Epidermal melanocyte (primary cell): ENCODE measurements at regions not wholly inside any gene's neighbourhood (a gene's known extent, or its start where the extent isn't known, plus 50 kb on each side); places are given as distances from the start of the nearest gene placed in this dataset.

Experiments
- DNase-seq: peaks from one replicate; pipeline ENCODE4 v3.0.0; 2011; ENCODE audit warnings: low spot score; ENCODE audit not compliant: insufficient read length

DNA sequence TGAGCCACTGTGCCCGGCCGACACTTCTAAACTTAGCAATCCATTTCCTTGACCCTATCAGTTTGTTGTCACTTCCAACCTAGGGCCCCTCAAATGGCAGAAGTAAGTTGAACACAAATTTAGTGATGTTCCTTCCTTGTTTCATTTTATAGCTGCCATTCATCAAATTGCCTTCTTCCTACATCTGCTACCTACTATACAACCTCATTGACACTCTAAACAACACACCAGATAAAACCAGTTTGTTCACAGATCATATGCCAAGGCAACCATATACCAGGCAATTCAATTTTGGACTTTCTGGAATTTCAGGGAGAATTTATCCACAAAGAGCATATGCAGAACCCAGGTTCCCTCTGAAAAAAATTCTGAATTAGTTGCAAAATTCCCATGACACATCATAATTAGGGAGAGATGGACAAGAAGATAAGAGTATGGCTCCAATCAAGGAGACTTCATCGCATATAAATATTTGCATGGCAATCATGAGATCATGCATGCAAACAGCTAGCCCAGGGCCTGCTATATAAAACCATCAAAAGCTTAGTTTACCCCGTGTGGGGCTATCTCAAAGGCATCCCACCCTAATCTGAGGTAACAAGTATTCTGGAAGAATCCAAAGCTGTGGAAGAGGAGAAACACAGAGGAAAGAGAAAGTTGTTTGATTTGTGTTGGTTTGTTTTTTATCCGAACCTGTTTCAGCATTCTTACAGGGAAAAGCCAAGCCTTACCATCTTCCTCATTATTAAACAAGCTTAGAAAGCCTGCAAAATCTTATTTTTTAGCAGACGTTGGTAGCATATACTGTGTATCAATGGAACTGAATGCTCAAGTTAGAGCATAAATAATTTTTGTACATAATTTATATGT, 132.8 kb upstream of the TNFAIP3 start:
- DNase-seq: no peak

DNA sequence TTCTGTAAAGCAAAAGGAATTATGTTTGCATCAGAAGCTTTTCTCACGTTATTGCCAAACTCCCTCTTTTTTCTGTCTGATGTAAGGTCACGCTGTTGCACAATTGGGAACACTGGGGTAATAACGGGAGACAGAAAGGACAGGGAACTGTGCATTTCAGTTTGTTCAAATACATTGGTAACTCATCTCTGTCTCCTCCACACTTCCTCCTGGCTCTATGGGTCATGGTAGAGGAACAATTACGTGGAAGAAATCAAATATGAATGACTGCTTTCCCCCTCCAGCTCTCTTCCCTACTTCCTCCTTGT, 132.2 kb upstream of the TNFAIP3 start:
- no peak for DNase-seq

DNA sequence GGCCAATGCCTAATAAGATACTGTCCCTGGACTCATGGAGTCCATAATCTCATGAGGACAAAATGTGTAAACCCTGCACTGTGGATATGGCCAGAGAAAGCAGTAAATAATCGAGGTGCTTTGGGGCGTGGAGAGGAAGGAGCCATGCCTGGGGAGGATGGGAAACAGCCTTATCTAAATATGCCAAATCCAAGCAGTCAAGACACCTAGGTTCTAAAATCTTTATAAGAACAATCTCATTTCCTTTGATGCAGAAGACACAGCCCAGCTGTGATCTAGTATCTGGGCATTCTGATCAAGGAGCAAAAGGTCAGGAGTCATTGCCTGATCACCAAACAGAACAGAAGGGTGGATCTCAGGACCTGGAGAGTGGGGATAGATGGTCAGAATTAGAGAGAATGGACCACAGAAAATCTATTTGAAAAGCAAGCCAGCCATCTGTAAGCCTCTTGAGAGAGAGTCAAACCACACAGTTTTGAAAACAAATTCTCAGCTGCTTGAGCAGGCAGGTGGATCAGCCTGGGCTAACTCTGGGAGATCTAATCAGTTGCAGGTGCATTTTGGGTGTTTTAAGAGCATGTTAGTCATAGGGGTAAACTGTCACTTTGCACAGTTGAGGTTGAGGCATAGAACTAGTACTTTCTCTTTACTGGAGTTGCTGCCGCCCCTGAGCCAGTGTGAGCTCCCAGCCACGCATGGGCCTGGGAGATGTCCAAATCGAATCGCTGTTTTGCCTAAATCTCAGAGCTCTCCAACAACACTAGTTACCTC, 130.8 kb upstream of the TNFAIP3 start:
- no peak for DNase-seq

DNA sequence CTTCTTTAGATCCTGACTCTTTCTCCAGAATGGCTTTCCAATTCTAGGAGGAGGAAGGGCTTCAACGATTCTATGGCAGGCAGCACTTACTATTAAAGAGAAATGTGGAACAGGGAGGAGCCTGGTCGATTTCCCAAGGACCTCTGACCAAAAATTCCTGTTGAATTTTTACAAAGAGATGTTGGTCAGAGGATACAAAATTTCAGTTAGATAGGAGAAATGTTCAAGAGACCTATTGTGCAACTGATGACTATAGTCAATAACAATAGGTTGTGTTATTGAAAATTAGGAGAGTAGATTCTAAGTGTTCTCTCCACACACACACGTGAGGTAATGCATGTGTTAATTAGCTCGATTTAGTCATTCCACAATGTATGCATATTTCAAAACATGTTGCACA, 130.1 kb upstream of the TNFAIP3 start:
- DNase-seq: no peak

DNA sequence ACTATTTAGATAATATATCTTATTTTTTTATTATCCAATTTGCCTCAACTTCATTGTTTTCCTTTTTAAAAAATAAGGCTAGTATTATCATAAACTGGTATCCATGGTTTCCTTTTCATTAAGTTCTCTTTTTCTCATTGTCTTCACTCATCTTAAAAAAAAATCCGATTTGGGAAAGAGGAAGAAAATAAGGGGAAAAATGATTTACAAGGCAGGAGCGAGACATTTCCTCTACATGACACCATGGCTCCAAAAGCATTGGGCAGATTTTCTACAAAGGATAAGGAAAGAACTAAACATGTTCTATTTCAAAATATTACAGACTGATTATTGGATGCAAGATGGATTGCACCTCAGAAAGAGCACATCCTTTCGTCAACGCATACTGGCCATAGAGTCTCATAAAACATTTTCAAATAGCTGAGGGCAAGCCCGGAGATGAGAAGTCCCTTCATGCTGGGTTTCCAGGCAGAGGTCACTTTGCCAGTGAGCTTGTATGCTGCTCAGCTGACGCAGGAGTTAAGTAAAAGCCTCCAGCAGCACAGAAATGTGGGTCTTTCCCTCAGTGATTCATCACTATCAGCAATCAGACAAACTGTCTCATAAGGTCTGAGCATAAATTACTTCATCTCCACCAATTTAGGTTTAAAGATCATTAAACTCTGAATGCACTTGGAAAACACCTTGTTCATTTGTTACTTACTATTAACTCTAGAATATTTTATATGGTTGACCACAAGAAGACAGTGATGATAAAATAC, 129.0 kb upstream of the TNFAIP3 start:
- DNase-seq: no peak

DNA sequence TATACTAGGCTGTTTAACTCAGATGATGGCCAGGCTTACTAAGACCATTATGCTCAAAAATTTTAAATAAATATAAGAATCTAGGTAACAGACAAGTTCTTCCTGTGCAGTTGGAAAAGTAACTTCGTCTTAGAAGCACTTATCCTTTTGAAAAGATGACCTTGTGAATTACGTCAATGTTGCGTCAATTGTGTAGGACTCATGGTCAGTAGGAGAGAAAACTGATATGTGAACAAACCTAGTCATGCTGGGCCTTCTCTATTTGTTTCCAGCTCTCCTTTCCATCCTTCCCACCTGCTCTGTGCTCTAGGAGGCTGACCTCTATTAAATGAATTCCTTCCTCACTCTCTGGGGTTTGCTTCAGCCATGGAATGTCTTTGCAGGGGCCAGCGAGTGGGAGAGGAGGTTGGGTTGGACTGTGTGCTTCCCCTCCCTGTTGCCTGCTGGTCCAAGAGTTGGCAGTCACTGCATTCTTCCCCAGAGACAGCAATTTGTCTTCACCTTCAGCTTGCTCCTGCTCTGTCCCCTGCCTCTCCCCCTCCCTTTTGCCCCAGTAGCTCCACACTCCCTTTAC, 128.0 kb upstream of the TNFAIP3 start:
- no peak for DNase-seq

DNA sequence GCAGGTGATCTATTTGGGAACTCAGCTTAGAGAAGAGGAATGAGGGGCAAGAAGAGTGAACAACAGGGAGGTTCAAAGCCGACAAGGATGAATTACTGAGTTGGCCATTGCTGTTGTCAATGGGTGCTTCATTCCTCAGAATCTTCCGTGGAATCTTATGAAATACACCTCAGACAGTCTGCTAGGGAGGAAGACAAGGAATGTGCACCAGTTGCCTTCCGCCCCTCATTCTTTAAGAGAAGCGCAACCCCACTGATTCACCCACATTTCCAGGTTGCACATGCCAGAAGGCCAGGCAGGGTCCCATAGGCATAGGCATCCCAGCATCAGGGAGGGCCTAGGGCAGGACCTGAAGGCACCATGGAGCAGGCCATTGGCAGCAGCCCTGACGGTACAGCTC, 127.5 kb upstream of the TNFAIP3 start:
- no peak for DNase-seq

DNA sequence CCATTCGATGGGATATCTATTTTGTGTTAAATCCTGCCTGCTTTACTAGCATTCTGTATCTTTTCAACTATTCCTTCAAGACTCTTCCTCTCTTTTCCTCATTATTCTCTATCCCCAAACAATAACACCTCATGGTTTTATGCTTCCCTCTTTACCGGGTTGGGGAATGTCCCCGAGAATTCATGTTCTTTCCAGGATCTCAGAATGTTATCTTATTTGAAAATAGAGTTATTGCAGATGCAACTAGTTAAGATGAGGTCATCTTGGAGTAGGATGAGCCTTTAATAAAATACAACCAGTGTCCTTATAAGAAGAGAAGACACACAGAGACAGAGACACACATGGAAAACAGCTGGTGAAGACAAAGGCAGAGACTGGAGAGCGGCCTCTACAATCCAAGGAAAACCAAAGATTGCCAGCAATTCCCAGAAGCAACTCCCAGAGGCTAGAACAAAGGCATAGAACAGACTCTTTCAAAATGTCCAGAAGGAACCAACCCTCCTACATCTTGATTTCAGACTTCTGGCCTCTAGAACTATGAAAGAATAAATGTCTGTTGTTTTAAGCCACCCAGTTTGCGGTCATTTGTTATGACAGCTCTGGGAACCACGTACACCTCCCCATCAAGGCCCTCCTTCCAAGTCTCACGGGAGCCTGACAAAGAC, 126.8 kb upstream of the TNFAIP3 start:
- no peak for DNase-seq

DNA sequence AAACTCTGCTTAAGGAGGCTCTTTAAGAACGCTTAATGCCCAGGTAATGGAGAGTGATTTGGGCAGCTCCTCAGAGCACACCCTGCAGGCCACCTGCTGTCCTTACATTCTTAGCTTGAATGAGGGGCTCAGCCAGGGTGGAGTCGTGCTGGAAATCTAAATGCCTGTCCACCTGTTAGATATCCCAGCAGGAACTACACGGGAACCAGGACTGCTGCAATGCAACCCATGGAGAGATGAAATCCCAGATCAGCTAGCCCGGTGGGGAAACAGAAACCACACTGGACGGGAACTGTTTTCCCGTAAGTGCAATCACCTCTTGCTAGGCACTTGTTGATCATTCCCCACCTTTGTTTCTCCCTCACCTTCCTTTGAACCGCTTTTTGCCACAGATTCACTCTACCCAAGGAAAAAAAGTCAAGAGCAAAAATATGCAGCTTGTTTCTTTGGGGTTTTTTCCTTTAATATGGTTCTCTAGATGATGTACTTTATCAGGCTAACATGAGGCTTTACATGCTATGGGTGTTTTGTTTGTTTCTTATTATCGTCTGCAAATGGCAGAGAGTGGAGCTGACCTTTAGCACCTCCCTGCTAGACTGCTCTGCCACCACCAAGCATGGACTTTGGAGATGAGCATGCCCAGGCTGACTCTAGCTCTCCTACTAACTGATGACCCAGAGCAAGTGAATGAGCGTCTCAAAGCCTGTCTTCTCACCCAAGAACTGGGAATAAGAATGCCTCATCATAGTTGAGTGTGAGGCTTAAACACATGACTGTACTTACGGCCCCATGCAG, 125.9 kb upstream of the TNFAIP3 start:
- DNase-seq: no peak

DNA sequence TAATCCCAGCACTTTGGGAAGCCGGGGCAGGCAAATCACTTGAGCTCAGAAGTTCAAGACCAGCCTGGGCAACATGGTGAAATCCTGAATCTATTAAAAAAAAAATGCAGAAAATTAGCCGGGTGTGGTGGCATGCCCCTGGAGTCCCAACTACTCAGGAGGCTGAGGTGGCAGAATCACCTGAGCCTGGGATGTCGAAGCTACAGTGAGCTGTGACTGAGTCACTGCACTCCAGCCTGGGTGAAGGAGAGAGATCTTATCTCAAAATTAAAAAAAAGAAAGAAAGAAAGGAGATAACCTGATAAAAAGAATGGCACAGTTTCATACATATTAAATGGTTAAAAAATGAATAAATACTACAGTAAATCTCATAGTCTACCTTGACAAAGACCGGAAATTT, 123.6 kb upstream of the TNFAIP3 start:
- no peak for DNase-seq

DNA sequence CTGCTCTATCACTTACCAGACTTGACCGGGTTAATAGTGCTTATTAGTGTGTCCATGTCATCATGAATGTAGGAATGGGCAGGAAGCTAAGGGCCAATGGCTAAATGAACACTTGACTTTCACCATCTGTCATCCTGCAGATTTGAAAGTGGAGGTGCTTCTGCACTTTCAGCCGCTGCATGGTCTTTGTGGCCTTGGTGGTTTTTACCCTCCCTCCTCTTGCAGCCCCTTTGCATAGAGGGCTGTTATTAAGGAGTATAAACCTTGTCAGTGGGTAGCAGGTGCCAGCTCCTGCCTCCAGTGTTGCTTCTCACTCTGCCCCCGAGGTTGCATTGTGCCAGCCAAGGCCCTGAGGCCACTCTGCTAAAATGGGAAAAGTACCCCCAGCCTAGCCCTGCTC, 122.2 kb upstream of the TNFAIP3 start:
- no peak for DNase-seq

- DNase-seq: no peak
Measured at GRCh38 chr6:137745321-137745720, 121.7 kb upstream of the TNFAIP3 start.

- no peak for DNase-seq
Measured at GRCh38 chr6:137746264-137746663, 120.8 kb upstream of the TNFAIP3 start.

GRCh38 chr6:137749696-137750211, 117.3 kb upstream of the TNFAIP3 start:
- DNase-seq: no peak

DNA sequence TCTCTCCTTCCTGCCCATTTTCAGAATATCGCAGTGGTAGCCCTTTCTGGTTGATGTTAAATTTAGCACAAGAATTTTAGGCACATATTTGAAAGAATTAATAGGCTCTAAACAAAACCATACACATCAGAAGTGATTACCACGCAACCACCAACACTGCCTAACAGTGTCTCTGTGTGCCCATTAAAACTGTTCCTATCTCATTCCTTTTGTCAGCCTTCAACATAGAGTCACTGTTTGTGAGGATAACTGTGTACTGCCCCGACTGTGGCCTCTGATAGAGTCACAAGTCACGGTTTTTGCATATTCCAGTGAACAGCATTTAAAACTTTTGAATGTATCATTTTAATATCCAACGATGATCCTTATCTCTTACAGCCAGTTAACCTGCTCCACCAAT, 116.8 kb upstream of the TNFAIP3 start:
- DNase-seq: no peak

- no peak for DNase-seq
Measured at GRCh38 chr6:137751768-137752560, 115.1 kb upstream of the TNFAIP3 start.

DNA sequence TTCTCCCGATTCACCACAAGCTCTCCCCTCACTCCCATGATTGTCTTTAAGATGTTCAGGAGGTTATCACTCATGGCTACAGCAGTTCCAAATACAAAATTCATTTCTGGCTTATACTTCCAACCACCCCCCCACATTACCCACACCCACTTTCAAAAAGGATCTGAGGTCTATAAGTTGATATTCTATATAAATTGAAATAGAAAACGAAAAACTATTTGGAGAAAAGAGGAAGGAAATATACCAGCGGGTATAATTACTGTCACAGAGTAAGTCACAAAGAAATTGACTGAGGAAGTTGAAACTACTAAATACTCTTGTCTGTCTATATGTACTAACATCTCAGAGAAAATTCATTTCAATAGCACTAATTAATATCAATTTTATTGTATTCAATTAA, 112.7 kb upstream of the TNFAIP3 start:
- DNase-seq: no peak

DNA sequence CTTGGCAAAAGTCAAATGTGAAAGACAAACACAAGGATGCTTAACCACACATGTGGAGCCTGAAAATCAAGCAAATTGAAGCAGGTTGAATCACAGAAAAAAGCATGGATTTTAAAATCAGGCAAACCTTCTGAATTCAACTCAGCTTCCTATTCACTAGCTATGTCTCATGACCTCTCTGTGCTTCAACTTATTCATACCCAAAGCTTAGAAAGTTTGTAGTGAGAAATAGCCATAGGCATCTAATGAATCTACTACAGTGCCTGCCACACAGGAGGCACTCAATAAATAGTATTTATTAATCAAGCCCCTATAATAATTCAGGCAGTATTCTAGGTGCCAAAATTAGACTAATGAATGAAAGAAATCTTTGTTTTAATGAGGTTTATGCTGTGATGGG, 112.2 kb upstream of the TNFAIP3 start:
- no peak for DNase-seq

DNA sequence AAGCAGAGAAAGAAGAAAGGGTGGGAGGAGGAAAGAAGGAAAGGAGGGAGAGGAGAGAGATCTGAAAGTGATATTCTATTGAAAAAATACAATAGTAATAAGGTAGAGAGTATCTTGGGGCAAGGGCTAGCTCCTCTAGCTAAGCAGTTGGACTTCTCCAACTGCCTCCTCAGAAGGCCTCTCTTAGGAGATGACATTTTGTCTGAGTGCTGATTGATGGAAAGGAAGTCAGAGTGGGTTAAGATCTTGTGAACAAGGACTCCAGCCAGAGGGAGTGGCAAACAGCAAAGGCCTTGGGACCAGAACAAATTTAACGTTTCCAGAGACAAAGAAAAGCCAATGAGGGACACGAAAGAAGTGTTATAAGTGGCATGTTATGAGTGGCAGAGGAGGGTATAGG, 111.8 kb upstream of the TNFAIP3 start:
- no peak for DNase-seq
